Neural progenitor cell (in vitro differentiated cells): ENCODE measurements at regions not wholly inside any gene's neighbourhood (a gene's known extent, or its start where the extent isn't known, plus 50 kb on each side); places are given as distances from the start of the nearest gene placed in this dataset.

Experiments
- DNase-seq: peaks from one replicate; pipeline ENCODE4 v3.0.0-alpha.2; 2016; ENCODE audit warnings: low spot score
- H2AFZ ChIP-seq: fragments of 200-600 bp; sonication (generic); replicated peaks from 2 replicates; pipeline ENCODE4 v1.6.1; 2016; ENCODE audit warnings: antibody characterized with exemption
- H3F3A ChIP-seq: fragments of 200-600 bp; sonication (generic); 2 replicates; pipeline ENCODE4 v1.6.1; 2016; ENCODE audit warnings: antibody characterized with exemption, low read depth
- H3K27ac ChIP-seq: fragments of 200-600 bp; sonication (generic); 2 replicates; pipeline ENCODE4 v1.5.1; 2016; ENCODE audit warnings: mild to moderate bottlenecking
- H3K27me3 ChIP-seq: fragments of 200-600 bp; sonication (generic); 2 replicates; pipeline ENCODE4 v1.6.1; 2016; ENCODE audit warnings: mild to moderate bottlenecking, moderate library complexity
- H3K36me3 ChIP-seq: fragments of 200-600 bp; sonication (generic); 2 replicates; pipeline ENCODE4 v1.5.1; 2016
- H3K4me1 ChIP-seq: fragments of 200-600 bp; sonication (generic); 2 replicates; pipeline ENCODE4 v1.6.1; 2016; ENCODE audit warnings: mixed run types
- H3K4me2 ChIP-seq: fragments of 200-600 bp; sonication (generic); 2 replicates; pipeline ENCODE4 v1.6.1; 2016
- H3K4me3 ChIP-seq: fragments of 200-600 bp; sonication (generic); 2 replicates; pipeline ENCODE4 v1.5.1; 2016
- H3K79me2 ChIP-seq: fragments of 200-600 bp; sonication (generic); 2 replicates; pipeline ENCODE4 v1.6.1; 2016; ENCODE audit warnings: low read depth
- H3K9ac ChIP-seq: fragments of 200-600 bp; sonication (generic); 2 replicates; pipeline ENCODE4 v1.6.1; 2016
- H3K9me3 ChIP-seq: fragments of 200-600 bp; sonication (generic); 2 replicates; pipeline ENCODE4 v1.5.1; 2016; ENCODE audit warnings: low read depth
- H4K20me1 ChIP-seq: fragments of 200-600 bp; sonication (generic); 2 replicates; pipeline ENCODE4 v1.6.1; 2016; ENCODE audit warnings: low read depth
- H3K27ac Mint-ChIP-seq: 3 replicates; pipeline ENCODE4 v1.8.0; 2021; ENCODE audit warnings: mixed read lengths
- H3K27me3 Mint-ChIP-seq: 2 replicates; pipeline ENCODE4 v1.8.0; 2022; ENCODE audit warnings: low read depth, mild to moderate bottlenecking, inconsistent platforms, moderate library complexity, mixed read lengths; ENCODE audit not compliant: insufficient read depth
- H3K36me3 Mint-ChIP-seq: 3 replicates; pipeline ENCODE4 v1.8.0; 2021; ENCODE audit warnings: mixed read lengths
- H3K4me1 Mint-ChIP-seq: 3 replicates; pipeline ENCODE4 v1.8.0; 2021; ENCODE audit warnings: mixed read lengths
- H3K4me3 Mint-ChIP-seq: 3 replicates; pipeline ENCODE4 v1.8.0; 2021; ENCODE audit warnings: mild to moderate bottlenecking, moderate library complexity, mixed read lengths
- H3K9me3 Mint-ChIP-seq: 3 replicates; pipeline ENCODE4 v1.8.0; 2020; ENCODE audit warnings: mixed read lengths
- CTCF ChIP-seq: fragments of 200-600 bp; sonication (generic); IDR thresholded peaks from 2 replicates; pipeline ENCODE4 v1.5.1; 2017; ENCODE audit warnings: antibody characterized with exemption, mild to moderate bottlenecking
- EZH2 ChIP-seq: fragments of 200-600 bp; sonication (generic); IDR thresholded peaks from 2 replicates; pipeline ENCODE4 v1.6.1; 2017; ENCODE audit warnings: antibody characterized with exemption, mild to moderate bottlenecking, moderate library complexity
- EZH2phosphoT487 ChIP-seq: fragments of 200-600 bp; sonication (generic); IDR thresholded peaks from 2 replicates; pipeline ENCODE4 v1.6.1; 2017; ENCODE audit warnings: antibody characterized with exemption

- no peaks in the 10 kb centered on the region for H3K36me3 ChIP-seq
- H2AFZ ChIP-seq: no peak overlapping the region
- no peaks in the 10 kb centered on the region for H3K4me1 Mint-ChIP-seq
- no peaks in the 10 kb centered on the region for H3K79me2 ChIP-seq
- no peaks in the 10 kb centered on the region for H3K36me3 Mint-ChIP-seq
- no peaks in the 10 kb centered on the region for H3K27me3 ChIP-seq
- no peak for TF ChIP-seq CTCF
- no peak for TF ChIP-seq EZH2phosphoT487
- no peak for TF ChIP-seq EZH2
- H3K9ac ChIP-seq: no peak overlapping the region
- no peaks in the 10 kb centered on the region for H4K20me1 ChIP-seq
- no peak for DNase-seq
- no peaks in the 10 kb centered on the region for H3K9me3 Mint-ChIP-seq
- H3F3A ChIP-seq: no peaks in the 10 kb centered on the region
- H3K27me3 Mint-ChIP-seq: no peaks in the 10 kb centered on the region
- no peak overlapping the region for H3K4me2 ChIP-seq
- no peak overlapping the region for H3K27ac ChIP-seq
- no peak overlapping the region for H3K4me3 Mint-ChIP-seq
- no peak overlapping the region for H3K4me3 ChIP-seq
- no peaks in the 10 kb centered on the region for H3K4me1 ChIP-seq
- no peaks in the 10 kb centered on the region for H3K9me3 ChIP-seq
- no peak overlapping the region for H3K27ac Mint-ChIP-seq
These were observed 567.6 kb upstream of the ARPP21 start for GRCh38 chr3:35071772-35072171.

GRCh38 chr3:35078780-35079179 is 560.5 kb upstream of the ARPP21 start:
- H3K27me3 Mint-ChIP-seq: no peaks in the 10 kb centered on the region

GRCh38 chr3:35079403-35079802 is 559.9 kb upstream of the ARPP21 start:
- no peaks in the 10 kb centered on the region for H3K9me3 ChIP-seq
- H3K27me3 Mint-ChIP-seq: no peaks in the 10 kb centered on the region
- no peaks in the 10 kb centered on the region for H4K20me1 ChIP-seq
- H3K79me2 ChIP-seq: no peaks in the 10 kb centered on the region
- no peak overlapping the region for H3K9ac ChIP-seq
- H3K4me1 ChIP-seq: no peaks in the 10 kb centered on the region
- no peak overlapping the region for H3K4me3 Mint-ChIP-seq
- H3K36me3 ChIP-seq: no peaks in the 10 kb centered on the region
- no peaks in the 10 kb centered on the region for H3K9me3 Mint-ChIP-seq
- H3F3A ChIP-seq: no peaks in the 10 kb centered on the region
- H3K4me2 ChIP-seq: no peak overlapping the region
- no peak for TF ChIP-seq EZH2
- TF ChIP-seq CTCF: no peak
- no peak for TF ChIP-seq EZH2phosphoT487
- no peak for DNase-seq
- H3K36me3 Mint-ChIP-seq: no peaks in the 10 kb centered on the region
- no peak overlapping the region for H3K4me3 ChIP-seq
- H3K27ac Mint-ChIP-seq: no peak overlapping the region
- H3K4me1 Mint-ChIP-seq: no peaks in the 10 kb centered on the region
- no peak overlapping the region for H3K27ac ChIP-seq
- no peak overlapping the region for H2AFZ ChIP-seq
- H3K27me3 ChIP-seq: no peaks in the 10 kb centered on the region

More at GRCh38 chr3:35078780-35079179, 560.5 kb upstream of the ARPP21 start:
- Histone ChIP-seq H3K27me3 (no peaks in the 10 kb centered on the region), H3F3A (no peaks in the 10 kb centered on the region), H3K27ac (no peak overlapping the region), H3K9me3 (no peaks in the 10 kb centered on the region), H3K79me2 (no peaks in the 10 kb centered on the region), H2AFZ (no peak overlapping the region), H3K4me3 (no peak overlapping the region), H3K4me2 (no peak overlapping the region), H4K20me1 (no peaks in the 10 kb centered on the region), H3K36me3 (no peaks in the 10 kb centered on the region), H3K4me1 (no peaks in the 10 kb centered on the region), H3K9ac (no peak overlapping the region)
- DNase-seq: no peak
- Mint-ChIP-seq H3K9me3 (no peaks in the 10 kb centered on the region), H3K36me3 (no peaks in the 10 kb centered on the region), H3K4me1 (no peaks in the 10 kb centered on the region), H3K4me3 (no peak overlapping the region), H3K27ac (no peak overlapping the region)
- no peak for TF ChIP-seq CTCF
- TF ChIP-seq EZH2: no peak
- no peak for TF ChIP-seq EZH2phosphoT487

- H3K27me3 Mint-ChIP-seq: no peaks in the 10 kb centered on the region
- no peak overlapping the region for H3K27ac Mint-ChIP-seq
- H3K9me3 ChIP-seq: no peaks in the 10 kb centered on the region
- H2AFZ ChIP-seq: no peak overlapping the region
- H3K27ac ChIP-seq: no peak overlapping the region
- H3K4me3 Mint-ChIP-seq: no peak overlapping the region
- no peaks in the 10 kb centered on the region for H3F3A ChIP-seq
- no peaks in the 10 kb centered on the region for H3K27me3 ChIP-seq
- H3K36me3 ChIP-seq: no peaks in the 10 kb centered on the region
- no peak overlapping the region for H3K9ac ChIP-seq
- H3K36me3 Mint-ChIP-seq: no peaks in the 10 kb centered on the region
- H3K9me3 Mint-ChIP-seq: no peaks in the 10 kb centered on the region
- H3K4me1 Mint-ChIP-seq: no peaks in the 10 kb centered on the region
- DNase-seq: no peak
- H4K20me1 ChIP-seq: no peaks in the 10 kb centered on the region
- H3K79me2 ChIP-seq: no peaks in the 10 kb centered on the region
- H3K4me3 ChIP-seq: no peak overlapping the region
- TF ChIP-seq EZH2: no peak
- no peak for TF ChIP-seq EZH2phosphoT487
- TF ChIP-seq CTCF: no peak
- no peaks in the 10 kb centered on the region for H3K4me1 ChIP-seq
- no peak overlapping the region for H3K4me2 ChIP-seq
These were observed 557.4 kb upstream of the ARPP21 start for GRCh38 chr3:35081899-35082298.
